ENCODE measurements at regions not wholly inside any gene's neighbourhood (a gene's known extent, or its start where the extent isn't known, plus 50 kb on each side); places are given as distances from the start of the nearest gene placed in this dataset.
"Not testable (repeated sequence)": the region's sequence is repeated elsewhere in the genome, so short reads cannot be mapped to it uniquely, and the experiment has no call there.

GRCh38 chr3:150328654-150329040, 79.5 kb upstream of the TSC22D2 start:
- no peak for DNase-seq (ENCODE audit: low spot score)

- DNase-seq (ENCODE audit: low spot score) = no peak
These were observed 80.1 kb upstream of the TSC22D2 start for GRCh38 chr3:150327678-150328653.

- DNase-seq (ENCODE audit: low spot score) = no peak
These were observed 83.3 kb upstream of the TSC22D2 start for GRCh38 chr3:150324788-150325187.

DNA sequence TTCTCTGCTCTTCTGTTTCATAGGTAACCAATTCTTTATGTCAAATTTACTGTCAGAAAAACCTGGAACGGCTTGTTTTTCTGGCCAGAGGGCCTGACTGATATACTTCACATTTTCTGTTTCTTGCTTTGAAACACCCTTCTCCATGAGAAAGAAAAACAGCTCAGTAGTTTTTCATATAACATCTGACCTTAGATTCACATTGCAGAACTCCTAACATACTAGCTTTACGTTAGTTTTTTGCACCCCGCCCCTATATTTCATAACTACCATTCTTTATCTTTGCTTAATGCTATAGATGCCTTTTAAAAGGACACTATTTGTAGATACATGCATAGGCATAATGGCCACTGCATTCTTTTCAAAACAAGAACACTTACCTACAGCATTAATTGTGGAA, 83.9 kb upstream of the TSC22D2 start:
- no peak for DNase-seq (ENCODE audit: low spot score)

DNA sequence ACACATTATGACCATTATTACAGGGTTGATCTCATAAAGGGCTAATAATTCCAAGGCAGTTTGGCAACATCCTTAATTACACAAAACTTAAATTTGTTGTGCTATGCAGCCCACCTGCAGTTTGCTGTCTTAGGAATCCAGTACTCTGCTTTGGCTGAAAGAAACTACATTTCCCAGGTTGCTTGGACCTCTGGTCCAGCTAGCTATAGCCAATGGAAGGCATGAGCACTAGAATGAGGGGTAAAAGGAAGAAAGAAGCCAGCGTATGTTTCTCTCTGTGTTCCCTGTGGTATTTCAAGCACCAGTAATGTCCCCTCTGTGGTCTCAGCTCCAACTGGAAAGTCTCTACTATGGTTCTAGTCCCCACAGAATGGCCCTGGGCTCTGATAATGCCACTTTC, 84.3 kb upstream of the TSC22D2 start:
- DNase-seq (ENCODE audit: low spot score) = no peak

GRCh38 chr3:150323091-150323490, 85.0 kb upstream of the TSC22D2 start:
- not testable (repeated sequence) for DNase-seq (ENCODE audit: low spot score)

DNA sequence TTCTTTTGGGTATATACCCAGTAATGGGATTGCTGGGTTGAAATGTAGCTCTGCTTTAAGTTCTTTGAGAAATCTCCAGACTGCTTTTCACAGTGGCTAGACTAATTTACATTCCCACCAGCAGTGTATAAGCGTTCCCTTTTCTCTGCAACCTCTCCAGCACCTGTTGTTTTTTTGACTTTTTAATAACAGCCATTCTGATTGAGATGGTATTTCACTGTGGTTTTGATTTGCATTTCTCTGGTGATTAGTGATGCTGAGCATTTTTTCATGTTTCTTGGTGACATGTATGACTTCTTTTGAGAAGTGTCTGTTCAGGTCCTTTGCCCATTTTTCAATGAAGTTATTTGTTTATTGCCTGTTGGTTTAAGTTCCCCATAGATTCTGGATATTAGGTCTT, 87.1 kb upstream of the TSC22D2 start:
- DNase-seq (ENCODE audit: low spot score) = not testable (repeated sequence)

GRCh38 chr3:150319900-150320299, 88.2 kb upstream of the TSC22D2 start:
- peak; percentile 81 for DNase-seq (ENCODE audit: low spot score)

- DNase-seq (ENCODE audit: low spot score) = no peak
These were observed 90.6 kb upstream of the TSC22D2 start for GRCh38 chr3:150317469-150317868.

DNA sequence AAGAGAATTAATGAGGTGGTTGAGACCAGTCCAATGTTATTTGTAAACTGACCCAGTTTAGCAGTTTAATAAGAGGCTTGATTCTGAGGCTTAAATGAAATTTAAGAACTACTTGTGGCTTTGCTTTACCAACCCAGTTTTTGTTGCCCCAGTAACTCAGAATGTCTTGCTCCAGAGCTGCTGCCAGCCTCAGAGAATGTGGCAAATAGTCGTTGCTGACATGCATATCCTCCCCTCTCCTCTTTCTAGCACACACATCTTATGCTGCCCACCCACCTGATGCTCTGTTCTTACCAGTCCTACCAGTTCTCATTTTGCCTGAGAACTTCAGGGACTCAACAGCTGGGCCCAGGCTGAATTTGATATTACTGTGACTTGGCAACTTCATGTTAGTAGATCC, 92.4 kb upstream of the TSC22D2 start:
- no peak for DNase-seq (ENCODE audit: low spot score)

DNA sequence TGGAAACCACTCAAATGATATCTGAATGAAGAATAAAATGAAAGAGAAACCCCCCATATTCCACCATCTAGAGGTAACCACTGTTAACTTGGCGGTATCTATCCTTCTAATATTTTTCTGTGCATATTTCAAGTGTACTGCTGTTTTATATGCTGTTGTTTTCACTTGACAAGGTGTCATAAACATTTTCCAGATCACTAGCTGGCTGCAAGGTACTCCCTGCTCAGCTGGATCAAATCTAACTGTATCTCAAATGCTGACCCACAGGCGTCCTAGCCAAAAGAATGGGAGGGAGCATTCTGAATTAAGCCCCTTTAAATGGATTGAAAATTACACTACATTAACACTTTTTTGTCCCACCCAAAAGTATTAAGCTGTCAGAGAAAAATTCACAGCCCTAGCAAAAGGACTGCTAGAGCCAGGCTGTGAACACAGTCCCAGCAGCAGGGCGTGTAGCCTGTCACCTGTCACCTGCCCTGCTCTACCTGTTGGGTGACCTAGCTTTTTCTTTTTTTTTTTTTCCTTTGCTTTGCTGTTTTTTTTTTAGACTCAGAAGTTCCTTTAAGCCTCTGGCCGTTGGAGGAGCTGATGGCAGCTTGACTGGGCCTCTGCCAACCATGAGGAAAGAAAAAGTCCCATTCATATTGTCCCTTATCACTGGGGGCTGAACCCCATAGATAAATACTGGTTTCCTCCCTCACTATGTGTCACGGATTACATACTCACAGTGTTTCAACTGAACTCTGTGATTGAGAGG, 93.7 kb upstream of the TSC22D2 start:
- DNase-seq (ENCODE audit: low spot score) = no peak

DNA sequence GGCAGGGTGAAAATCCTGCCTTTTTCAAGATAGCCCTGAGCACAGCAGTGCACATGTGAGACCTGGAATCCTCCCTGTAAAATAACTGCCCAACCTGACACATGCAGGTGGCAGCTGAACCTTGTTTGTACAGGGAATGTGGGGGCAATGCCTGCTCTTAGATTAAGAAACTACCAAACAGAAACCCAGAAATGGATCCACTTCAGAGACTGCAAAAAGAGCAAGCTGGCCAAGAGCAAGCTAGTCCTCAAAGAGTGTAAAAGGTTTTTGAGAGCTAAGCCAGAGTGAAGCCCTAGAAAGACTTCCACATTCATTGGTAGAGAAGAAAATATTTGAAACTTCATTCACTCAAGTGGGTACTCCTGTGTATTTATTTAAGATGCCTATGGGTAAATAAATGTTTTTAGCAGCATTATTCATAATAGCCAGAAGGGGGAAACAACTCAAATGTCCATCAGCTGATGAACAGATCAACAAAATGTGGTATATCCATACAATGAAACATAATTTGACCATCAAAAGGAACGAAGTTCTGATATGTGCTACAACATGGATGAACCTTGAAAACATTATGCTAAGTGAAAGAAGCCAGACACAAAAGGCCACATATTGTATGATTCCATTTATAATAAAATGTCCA, 96.0 kb upstream of the TSC22D2 start:
- DNase-seq (ENCODE audit: low spot score) = no peak

DNA sequence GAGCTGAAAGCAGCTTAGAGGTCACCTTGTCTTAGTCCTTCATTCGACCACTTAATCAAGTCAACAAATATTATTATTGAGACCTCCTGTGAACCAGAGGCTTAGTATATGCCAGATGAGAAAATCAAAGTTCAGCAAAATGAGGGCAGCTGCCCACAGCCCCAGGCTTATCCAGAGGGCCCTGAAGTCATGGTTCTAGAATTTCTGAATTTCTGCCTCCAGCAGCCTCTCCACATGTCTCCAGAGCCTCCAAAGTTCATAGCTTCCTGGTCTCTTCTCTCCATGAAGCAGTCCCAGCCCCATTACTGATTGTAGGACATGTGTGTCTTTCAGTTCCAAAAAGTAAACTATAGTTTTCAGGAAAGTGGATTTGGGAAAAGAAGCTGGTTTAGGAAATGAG, 96.9 kb upstream of the TSC22D2 start:
- DNase-seq (ENCODE audit: low spot score) = no peak

DNA sequence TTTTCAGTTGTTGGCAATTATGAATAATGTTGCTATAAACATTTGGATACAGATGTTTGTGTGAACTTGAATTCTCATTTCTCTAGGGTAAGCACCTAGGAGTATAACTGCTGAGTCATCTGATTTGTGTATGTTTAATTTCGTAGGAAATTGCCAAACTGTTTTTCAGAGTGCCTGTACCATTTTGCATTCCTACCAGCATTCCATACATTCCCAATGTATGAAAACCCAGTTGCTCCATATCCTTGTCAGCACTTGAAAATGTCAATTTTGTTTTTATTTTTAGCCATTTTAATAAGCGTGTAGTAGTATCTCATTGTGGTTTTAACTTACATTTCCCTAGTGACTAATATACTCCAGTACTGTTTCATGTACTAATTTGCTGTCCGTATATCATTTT, 98.5 kb upstream of the TSC22D2 start:
- no peak for DNase-seq (ENCODE audit: low spot score)

DNA sequence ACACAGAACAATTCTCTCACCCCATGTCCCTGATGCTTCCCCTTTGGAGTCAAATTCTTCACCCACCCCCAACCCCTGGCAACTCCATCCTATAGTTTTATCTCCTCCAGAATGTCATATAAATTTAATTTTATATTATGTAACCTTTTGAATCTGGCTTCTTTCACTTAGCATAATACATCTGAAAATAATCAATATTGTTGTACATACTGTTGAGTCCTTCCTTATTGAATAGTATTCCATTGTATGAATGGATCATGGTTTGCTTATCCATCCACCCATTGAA, 98.9 kb upstream of the TSC22D2 start:
- DNase-seq (ENCODE audit: low spot score) = no peak

DNA sequence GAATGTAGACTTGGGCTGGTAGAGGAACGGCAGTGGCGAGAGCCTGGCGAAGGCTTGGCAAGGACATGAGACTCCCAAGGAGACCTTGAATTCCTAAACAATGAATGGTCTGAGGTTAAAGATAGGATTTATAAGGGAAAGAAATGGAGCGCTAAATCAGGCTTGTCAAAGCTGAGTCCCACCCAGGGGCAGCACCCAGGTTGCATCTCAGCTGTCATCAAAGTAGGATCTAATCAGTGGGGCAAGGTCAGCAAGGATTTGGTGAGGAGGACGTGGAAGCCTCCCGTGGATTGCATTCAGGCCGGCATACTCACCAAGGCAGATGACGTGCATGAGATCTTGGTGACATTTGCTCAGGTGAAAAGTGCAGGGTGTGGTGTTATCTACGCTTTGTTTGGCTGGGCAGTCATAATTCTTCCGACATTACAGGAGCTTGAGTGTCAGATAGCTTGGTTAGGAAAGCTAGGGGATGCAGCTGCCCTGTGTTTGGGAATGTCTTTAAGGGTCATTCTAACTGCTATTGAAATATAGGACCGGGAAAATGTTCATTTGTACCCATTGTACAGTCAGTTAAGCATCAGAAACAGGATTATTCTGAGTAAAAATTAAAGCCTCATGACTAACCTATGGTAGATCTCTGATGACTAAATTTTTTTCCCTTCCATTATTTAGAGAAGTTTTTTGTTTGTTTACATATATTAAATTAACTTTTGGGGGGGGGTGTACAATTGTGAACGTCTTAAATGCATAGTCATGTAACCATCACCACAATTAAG, 99.4 kb upstream of the TSC22D2 start:
- DNase-seq (ENCODE audit: low spot score) = no peak

DNA sequence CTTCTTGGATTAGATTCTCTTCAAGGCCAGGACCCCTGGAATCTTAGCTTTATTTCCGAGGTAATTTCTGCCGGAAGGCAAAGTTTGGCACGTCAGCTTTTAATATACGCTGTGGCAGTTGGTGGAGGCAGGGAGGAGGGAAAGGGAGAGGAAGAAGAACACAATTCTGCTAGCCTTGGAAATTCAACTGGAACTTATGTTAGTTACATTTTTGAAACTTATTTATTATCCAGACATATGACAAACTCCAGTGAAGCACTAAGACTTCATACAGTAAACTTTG, 100.1 kb upstream of the TSC22D2 start:
- DNase-seq (ENCODE audit: low spot score) = no peak

DNA sequence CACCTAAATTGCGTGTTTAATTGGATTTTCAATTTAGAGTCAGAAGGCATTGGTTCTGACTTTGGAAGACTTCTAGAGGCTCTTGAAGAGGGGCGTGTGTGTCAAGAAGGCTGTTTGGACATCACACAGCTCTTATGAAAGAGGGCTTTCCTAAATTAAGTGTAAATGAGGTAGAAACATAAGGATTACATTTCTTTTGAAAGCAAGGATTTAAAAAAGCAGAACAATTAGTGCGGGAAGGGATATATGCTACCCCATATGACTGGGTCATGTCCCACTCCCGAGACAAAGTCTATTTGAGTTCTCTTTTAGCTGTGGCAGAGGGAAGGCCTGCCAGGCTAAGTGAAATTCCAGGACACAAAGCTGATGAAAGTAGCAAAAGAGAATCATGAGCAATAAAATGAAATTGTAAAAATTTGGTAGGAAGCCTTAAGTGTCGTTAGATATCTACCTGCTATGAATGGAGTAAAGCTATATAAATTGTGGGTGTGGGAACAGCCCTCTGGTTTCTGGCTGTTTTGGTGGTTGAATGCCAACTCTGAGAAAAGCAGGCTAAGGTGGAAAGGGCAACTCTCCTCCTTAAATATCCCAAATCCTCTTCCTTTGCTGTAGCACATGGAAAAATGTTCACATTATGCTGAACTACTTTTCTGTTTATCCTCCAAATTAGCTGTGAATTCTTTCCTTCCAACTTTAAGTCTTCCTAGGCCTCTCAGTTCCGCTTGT, 100.6 kb upstream of the TSC22D2 start:
- DNase-seq (ENCODE audit: low spot score) = no peak

DNA sequence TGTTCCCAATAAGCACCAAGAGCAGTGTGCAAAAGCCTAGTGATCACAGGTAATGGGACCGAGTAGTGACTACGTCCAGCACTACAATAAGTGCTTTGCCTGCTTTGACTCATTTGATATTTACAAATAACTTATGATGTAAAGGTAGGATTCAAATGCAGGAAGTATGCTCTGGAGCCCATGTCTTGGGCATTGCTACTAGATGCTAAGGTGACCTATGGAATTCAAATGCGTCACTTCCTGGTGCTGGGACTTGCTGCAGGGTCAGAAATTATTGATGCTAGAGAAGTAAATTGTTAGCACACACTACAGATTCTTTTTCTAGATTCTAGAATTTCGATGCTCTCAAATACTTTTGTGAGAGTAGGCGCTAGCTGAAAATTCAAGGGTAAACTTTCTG, 101.2 kb upstream of the TSC22D2 start:
- no peak for DNase-seq (ENCODE audit: low spot score)

DNA sequence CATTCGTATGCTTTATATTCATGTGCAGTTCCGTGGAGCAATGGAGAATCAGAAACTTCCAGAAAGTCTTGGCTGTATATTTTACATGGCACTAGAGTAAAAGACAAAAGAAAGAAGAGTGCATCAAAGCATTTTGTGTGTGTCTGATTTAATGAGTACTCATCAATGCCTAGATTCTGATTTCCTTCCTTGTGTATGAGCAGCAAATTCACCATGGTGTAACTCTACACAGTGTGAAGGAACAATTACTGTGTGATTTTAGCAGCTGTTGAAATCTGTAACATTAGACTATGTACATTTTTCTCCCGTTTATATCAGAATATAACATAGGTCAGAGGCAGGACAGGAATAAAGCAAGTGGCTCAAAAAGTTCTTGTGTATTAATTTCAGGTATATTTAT, 102.0 kb upstream of the TSC22D2 start:
- DNase-seq (ENCODE audit: low spot score) = no peak

- DNase-seq (ENCODE audit: low spot score) = no peak
These were observed 104.3 kb upstream of the TSC22D2 start for GRCh38 chr3:150303768-150304167.

DNA sequence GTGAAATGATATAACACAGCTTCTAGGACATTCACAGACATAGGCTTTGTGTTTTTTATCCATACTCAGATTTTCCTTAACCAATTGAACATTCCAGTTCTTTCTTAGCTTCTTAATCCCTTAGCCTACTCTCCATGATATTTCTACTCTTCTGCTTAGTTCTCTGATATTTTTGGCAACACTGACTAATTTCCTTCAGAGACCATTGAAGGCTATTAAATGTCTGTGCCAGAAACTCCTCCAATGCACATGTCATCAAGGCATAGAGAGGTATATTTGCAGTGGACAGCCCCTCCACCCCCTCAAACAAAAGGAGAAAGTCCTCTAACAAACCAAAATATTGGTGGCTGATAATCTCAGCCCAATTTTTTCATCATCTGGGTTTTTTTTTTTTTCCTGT, 105.9 kb upstream of the TSC22D2 start:
- no peak for DNase-seq (ENCODE audit: low spot score)

All from AG20443 (cell line).